ENCODE measurements at regions not wholly inside any gene's neighbourhood (a gene's known extent, or its start where the extent isn't known, plus 50 kb on each side); places are given as distances from the start of the nearest gene placed in this dataset.
A peak's percentile ranks its signal among the peaks of the same experiment; 100 is the strongest.
"Not testable (repeated sequence)": the region's sequence is repeated elsewhere in the genome, so short reads cannot be mapped to it uniquely, and the experiment has no call there.

DNA sequence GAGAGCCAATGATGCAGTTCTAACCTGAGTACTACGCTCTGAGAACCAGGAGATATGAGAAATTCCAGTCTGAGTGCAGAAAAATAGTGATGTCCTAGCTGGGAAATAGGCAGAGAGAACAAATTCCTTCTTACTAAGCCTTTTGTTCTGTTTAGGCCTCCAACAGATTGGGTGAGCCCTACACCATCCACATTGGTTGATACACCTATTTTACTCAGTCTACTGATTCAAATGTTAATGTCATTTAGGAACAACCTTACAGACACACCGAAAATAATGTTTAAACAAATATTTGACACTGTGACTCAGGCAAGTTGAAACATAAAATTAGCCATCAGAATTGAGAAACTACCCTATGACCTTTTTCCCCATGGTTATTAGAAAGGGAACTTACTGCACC lies 333.9 kb upstream of the IZUMO3 start:
- Mint-ChIP-seq H3K4me3 (no peak overlapping the region), H3K9me3 (peaks cover 3% of the 10 kb centered on the region), H3K27me3 (ENCODE audit: low read depth) (no peaks in the 10 kb centered on the region), H3K4me1 (peaks cover 18% of the 10 kb centered on the region), H3K27ac (ENCODE audit: unreplicated experiment) (no peak overlapping the region), H3K36me3 (ENCODE audit: low read depth) (no peaks in the 10 kb centered on the region)
- DNase-seq (ENCODE audit: low read depth, low spot score) = no peak
- TF ChIP-seq, protein P1, sequence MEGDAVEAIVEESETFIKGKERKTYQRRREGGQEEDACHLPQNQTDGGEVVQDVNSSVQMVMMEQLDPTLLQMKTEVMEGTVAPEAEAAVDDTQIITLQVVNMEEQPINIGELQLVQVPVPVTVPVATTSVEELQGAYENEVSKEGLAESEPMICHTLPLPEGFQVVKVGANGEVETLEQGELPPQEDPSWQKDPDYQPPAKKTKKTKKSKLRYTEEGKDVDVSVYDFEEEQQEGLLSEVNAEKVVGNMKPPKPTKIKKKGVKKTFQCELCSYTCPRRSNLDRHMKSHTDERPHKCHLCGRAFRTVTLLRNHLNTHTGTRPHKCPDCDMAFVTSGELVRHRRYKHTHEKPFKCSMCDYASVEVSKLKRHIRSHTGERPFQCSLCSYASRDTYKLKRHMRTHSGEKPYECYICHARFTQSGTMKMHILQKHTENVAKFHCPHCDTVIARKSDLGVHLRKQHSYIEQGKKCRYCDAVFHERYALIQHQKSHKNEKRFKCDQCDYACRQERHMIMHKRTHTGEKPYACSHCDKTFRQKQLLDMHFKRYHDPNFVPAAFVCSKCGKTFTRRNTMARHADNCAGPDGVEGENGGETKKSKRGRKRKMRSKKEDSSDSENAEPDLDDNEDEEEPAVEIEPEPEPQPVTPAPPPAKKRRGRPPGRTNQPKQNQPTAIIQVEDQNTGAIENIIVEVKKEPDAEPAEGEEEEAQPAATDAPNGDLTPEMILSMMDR (conservative IDR thresholded peaks at IDR 0.05) = no peak

DNA sequence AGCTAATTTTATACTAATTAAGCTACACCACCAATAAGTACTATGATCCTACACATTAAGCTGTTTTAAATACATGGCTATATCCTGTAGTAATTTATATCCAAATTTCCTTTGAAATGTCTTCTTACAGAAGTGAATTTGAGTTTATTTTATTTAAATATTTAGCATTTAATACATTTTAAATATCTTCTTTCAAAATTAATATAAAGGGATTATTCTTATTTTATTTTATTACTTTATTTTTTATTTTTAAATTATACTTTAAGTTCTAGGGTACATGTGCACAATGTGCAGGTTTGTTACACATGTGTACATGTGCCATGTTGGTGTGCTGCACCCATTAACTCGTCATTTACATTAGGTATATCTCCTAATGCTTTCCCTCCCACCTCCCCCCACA lies 310.9 kb upstream of the IZUMO3 start:
- H3K27me3 Mint-ChIP-seq (ENCODE audit: low read depth); H3K4me1 Mint-ChIP-seq: not testable (repeated sequence)

DNA sequence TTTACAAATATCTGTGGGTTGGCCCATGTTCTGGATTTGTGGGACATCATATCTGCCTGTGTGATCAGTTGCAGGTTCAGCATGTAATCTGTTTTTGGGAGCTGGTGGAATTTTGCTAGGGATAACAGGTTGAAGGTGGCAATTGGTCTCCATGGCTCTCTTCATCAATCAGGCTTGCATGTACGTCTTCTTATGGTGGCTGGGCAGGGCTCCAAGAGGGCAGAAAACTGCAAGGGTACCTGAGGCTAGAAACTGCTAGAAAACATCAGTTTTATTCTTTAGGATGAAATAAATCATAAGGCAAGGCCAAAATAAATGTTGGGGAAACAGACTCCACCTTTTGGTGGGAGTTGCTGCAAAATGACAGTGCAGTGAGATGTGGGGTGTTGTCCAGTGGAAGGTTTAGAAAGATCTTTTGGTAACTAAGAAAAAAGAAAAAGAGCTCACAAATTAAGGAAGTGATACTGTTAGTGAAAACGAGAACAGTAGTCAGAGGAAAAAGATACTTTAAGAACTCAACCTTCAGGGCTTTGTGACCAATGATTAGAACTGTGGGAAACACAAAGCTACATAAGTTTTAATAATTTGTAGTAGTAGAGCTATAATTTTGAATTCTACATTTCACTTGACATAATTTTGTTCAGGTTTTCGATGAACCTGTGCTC lies 300.7 kb upstream of the IZUMO3 start:
- DNase-seq (ENCODE audit: low read depth, low spot score) = no peak
- TF ChIP-seq, protein P1 (conservative IDR thresholded peaks at IDR 0.05) = no peak
- no peaks in the 10 kb centered on the region for H3K4me1 Mint-ChIP-seq
- no peak overlapping the region for H3K4me3 Mint-ChIP-seq
- H3K36me3 Mint-ChIP-seq (ENCODE audit: low read depth) = no peaks in the 10 kb centered on the region
- no peaks in the 10 kb centered on the region for H3K9me3 Mint-ChIP-seq
- no peak overlapping the region for H3K27ac Mint-ChIP-seq (ENCODE audit: unreplicated experiment)
- H3K27me3 Mint-ChIP-seq (ENCODE audit: low read depth) = no peaks in the 10 kb centered on the region

More for the DNA sequence above, 310.9 kb upstream of the IZUMO3 start:
- H3K27ac Mint-ChIP-seq (ENCODE audit: unreplicated experiment); H3K9me3 Mint-ChIP-seq; DNase-seq (ENCODE audit: low read depth, low spot score); H3K36me3 Mint-ChIP-seq (ENCODE audit: low read depth); H3K4me3 Mint-ChIP-seq: not testable (repeated sequence)

DNA sequence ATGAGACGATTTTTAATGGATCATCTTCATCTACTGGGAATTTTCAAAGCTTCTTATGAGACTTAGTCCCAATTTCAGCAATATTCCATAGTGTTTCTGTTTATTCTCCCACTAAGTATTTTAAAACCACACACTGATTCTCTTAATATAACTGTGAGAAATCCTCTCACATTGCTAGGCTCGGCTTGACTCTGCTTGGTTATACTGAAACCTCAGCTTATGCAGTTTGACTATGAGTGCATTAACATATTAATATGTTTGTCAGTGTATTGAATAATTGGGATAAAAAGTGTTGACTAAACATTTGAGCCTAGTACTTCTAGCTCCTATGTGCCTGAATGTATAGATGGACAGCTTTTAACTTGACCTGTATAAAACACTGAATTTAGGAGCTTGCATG lies 298.5 kb upstream of the IZUMO3 start:
- Mint-ChIP-seq H3K9me3 (no peaks in the 10 kb centered on the region), H3K4me3 (no peak overlapping the region), H3K36me3 (ENCODE audit: low read depth) (no peaks in the 10 kb centered on the region), H3K4me1 (no peaks in the 10 kb centered on the region), H3K27me3 (ENCODE audit: low read depth) (no peaks in the 10 kb centered on the region), H3K27ac (ENCODE audit: unreplicated experiment) (no peak overlapping the region)
- no peak for DNase-seq (ENCODE audit: low read depth, low spot score)
- TF ChIP-seq, protein P1 (conservative IDR thresholded peaks at IDR 0.05) = no peak

DNA sequence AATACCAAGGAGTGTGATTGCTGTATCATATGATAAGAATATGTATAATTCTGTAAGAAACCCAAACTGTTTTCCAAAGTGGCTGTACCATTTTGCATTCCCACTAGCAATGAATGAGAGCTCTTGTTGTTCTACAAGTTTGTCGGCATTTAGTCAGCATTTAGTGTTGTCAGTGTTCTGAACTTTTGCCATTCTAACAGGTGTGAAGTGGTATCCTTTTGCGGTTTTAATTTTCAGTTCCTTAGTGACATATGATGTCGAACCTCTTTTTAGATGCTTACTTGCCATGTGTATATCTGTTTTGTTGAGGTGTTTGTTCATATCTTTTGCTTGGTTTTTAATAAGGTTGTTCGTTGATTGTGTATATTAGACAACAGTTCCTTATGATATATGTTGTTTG lies 296.3 kb upstream of the IZUMO3 start:
- H3K4me1 Mint-ChIP-seq = no peaks in the 10 kb centered on the region
- no peak for DNase-seq (ENCODE audit: low read depth, low spot score)
- H3K4me3 Mint-ChIP-seq = no peak overlapping the region
- no peaks in the 10 kb centered on the region for H3K36me3 Mint-ChIP-seq (ENCODE audit: low read depth)
- no peaks in the 10 kb centered on the region for H3K27me3 Mint-ChIP-seq (ENCODE audit: low read depth)
- TF ChIP-seq, protein P1 (conservative IDR thresholded peaks at IDR 0.05) = no peak
- no peaks in the 10 kb centered on the region for H3K9me3 Mint-ChIP-seq
- no peak overlapping the region for H3K27ac Mint-ChIP-seq (ENCODE audit: unreplicated experiment)

DNA sequence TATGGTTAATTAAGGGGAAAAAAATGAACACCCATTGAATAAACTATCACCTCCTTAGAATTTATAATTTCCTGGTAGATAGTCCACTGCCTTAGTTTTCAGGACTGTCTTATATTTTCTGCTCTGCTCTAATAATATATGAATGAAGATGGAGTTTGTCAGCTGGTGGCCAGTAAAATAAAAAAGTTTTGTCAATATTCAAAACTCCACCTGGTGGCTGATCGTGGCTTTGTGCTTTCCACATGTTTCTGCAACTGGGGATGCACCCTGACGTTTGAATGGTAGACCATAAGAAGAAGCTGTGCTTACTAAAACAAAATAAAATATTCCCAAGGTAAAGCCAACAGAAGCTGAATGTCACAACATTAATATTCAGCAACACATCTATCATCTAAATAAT lies 286.6 kb upstream of the IZUMO3 start:
- Mint-ChIP-seq H3K36me3 (ENCODE audit: low read depth) (no peaks in the 10 kb centered on the region), H3K4me3 (no peak overlapping the region)
- TF ChIP-seq, protein P1 (conservative IDR thresholded peaks at IDR 0.05) = peak; percentile 64

More for the DNA sequence above, 286.6 kb upstream of the IZUMO3 start:
- H3K9me3 Mint-ChIP-seq = no peaks in the 10 kb centered on the region
- H3K27me3 Mint-ChIP-seq (ENCODE audit: low read depth) = no peaks in the 10 kb centered on the region
- no peak overlapping the region for H3K27ac Mint-ChIP-seq (ENCODE audit: unreplicated experiment)
- DNase-seq (ENCODE audit: low read depth, low spot score) = peak; percentile 1
- no peaks in the 10 kb centered on the region for H3K4me1 Mint-ChIP-seq
